ENCODE measurements at regions not wholly inside any gene's neighbourhood (a gene's known extent, or its start where the extent isn't known, plus 50 kb on each side); places are given as distances from the start of the nearest gene placed in this dataset.

- no peaks in the 10 kb centered on the region for H3K9me3 ChIP-seq
- H3K36me3 ChIP-seq (ENCODE audit: insufficient read depth in 1 of 2, low read depth in 1 of 2): no peaks in the 10 kb centered on the region
- H3K27me3 ChIP-seq (ENCODE audit: insufficient read depth in 3 of 3, low read length in 2 of 3): no peaks in the 10 kb centered on the region
- ATAC-seq (no peak), DNase-seq (no peak)
- no peaks in the 10 kb centered on the region for H3K4me1 ChIP-seq
- H3K4me3 ChIP-seq: no peak overlapping the region
- intact Hi-C loops (cut with DNase I): no loop called here
- no peak overlapping the region for H3K27ac ChIP-seq
- TF ChIP-seq CTCF (IDR thresholded peaks at IDR 0.05): no peak
These were observed 76.1 kb upstream of the ANKEF1 start for GRCh38 chr20:9958693-9959092.

- Histone ChIP-seq H3K4me3 (no peak overlapping the region), H3K27me3 (ENCODE audit: insufficient read depth in 3 of 3, low read length in 2 of 3) (no peaks in the 10 kb centered on the region), H3K4me1 (no peaks in the 10 kb centered on the region), H3K36me3 (ENCODE audit: insufficient read depth in 1 of 2, low read depth in 1 of 2) (no peaks in the 10 kb centered on the region), H3K27ac (no peak overlapping the region), H3K9me3 (no peaks in the 10 kb centered on the region)
- DNase-seq (no peak), ATAC-seq (no peak)
- WGBS, 3 donors: 68 to 76% (median 71%) methylated on average over 3 of the region's 3 CpGs
- no peak for TF ChIP-seq CTCF (IDR thresholded peaks at IDR 0.05)
- intact Hi-C loops (cut with DNase I): no loop called here
These were observed 79.1 kb upstream of the ANKEF1 start for GRCh38 chr20:9955646-9956045.

- Histone ChIP-seq H3K4me1 (no peaks in the 10 kb centered on the region), H3K27ac (no peak overlapping the region), H3K27me3 (ENCODE audit: insufficient read depth in 3 of 3, low read length in 2 of 3) (peaks cover 0 to 2% (median 0%) of the 10 kb centered on the region in 3 donors), H3K4me3 (no peak overlapping the region), H3K9me3 (no peaks in the 10 kb centered on the region), H3K36me3 (ENCODE audit: insufficient read depth in 1 of 2, low read depth in 1 of 2) (no peaks in the 10 kb centered on the region)
- intact Hi-C loops (cut with DNase I): no loop called here
- no peak for TF ChIP-seq CTCF (IDR thresholded peaks at IDR 0.05)
- DNase-seq: no peak
- WGBS, 3 donors: 4 to 11% (median 5%) methylated on average over 1 of the region's 1 CpG
- ATAC-seq: no peak
These were observed 85.2 kb upstream of the ANKEF1 start for GRCh38 chr20:9949563-9949962.

- H3K4me1 ChIP-seq: no peaks in the 10 kb centered on the region
- DNase-seq: no peak
- no peak overlapping the region for H3K27ac ChIP-seq
- H3K4me3 ChIP-seq: no peak overlapping the region
- H3K9me3 ChIP-seq: no peaks in the 10 kb centered on the region
- ATAC-seq: no peak
- intact Hi-C loops (cut with DNase I): no loop called here
- no peaks in the 10 kb centered on the region for H3K36me3 ChIP-seq (ENCODE audit: insufficient read depth in 1 of 2, low read depth in 1 of 2)
- no peak for TF ChIP-seq CTCF (IDR thresholded peaks at IDR 0.05)
- peaks cover 0 to 2% (median 0%) of the 10 kb centered on the region in 3 donors for H3K27me3 ChIP-seq (ENCODE audit: insufficient read depth in 3 of 3, low read length in 2 of 3)
- 13 to 28% (median 24%) methylated on average over 1 of the region's 1 CpG for whole genome bisulfite sequencing, 3 donors
These were observed 89.4 kb upstream of the ANKEF1 start for GRCh38 chr20:9945408-9945807.

- no peak overlapping the region for H3K27ac ChIP-seq
- TF ChIP-seq CTCF (IDR thresholded peaks at IDR 0.05): no peak
- H3K36me3 ChIP-seq (ENCODE audit: insufficient read depth in 1 of 2, low read depth in 1 of 2): no peaks in the 10 kb centered on the region
- intact Hi-C loops (cut with DNase I): no loop called here
- H3K27me3 ChIP-seq (ENCODE audit: insufficient read depth in 3 of 3, low read length in 2 of 3): peaks cover 0 to 2% (median 0%) of the 10 kb centered on the region in 3 donors
- H3K9me3 ChIP-seq: no peaks in the 10 kb centered on the region
- no peaks in the 10 kb centered on the region for H3K4me1 ChIP-seq
- H3K4me3 ChIP-seq: no peak overlapping the region
- DNase-seq (no peak), ATAC-seq (no peak)
- WGBS, 3 donors: 84 to 92% (median 86%) methylated on average over 4 of the region's 4 CpGs
These were observed 92.1 kb upstream of the ANKEF1 start for GRCh38 chr20:9942736-9943135.

Data from psoas muscle (tissue), 7 donors.